GM12874 (cell line): ENCODE measurements at regions not wholly inside any gene's neighbourhood (a gene's known extent, or its start where the extent isn't known, plus 50 kb on each side); places are given as distances from the start of the nearest gene placed in this dataset.

Source experiments
- TF ChIP-seq, protein P1 (sequence below): IDR thresholded peaks from 2 replicates; pipeline ENCODE4 v1.5.1; 2011; ENCODE audit warnings: low read depth, mild to moderate bottlenecking, control low read depth, low read length, moderate library complexity; ENCODE audit not compliant: insufficient read depth

DNA sequence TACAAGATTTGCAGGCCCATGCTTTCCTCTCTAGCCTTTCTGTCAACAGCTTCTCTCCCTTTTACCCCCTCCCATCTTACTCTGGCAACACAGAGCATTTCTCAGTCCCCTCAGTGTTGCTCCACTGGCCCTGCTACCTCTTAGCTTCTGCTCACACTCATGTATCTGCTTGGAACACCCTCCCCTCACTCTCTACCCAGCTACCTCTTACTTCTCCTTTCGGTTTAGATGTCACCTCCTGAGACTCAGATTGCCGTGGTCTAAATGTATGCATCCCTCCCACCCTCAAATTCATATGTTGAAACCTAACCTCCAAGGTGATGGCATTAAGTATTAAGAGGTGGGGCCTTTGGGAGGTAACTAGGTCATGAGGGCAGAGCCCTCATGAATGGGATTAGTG lies 80.1 kb downstream of the FOXD2 start:
- TF ChIP-seq, protein P1, sequence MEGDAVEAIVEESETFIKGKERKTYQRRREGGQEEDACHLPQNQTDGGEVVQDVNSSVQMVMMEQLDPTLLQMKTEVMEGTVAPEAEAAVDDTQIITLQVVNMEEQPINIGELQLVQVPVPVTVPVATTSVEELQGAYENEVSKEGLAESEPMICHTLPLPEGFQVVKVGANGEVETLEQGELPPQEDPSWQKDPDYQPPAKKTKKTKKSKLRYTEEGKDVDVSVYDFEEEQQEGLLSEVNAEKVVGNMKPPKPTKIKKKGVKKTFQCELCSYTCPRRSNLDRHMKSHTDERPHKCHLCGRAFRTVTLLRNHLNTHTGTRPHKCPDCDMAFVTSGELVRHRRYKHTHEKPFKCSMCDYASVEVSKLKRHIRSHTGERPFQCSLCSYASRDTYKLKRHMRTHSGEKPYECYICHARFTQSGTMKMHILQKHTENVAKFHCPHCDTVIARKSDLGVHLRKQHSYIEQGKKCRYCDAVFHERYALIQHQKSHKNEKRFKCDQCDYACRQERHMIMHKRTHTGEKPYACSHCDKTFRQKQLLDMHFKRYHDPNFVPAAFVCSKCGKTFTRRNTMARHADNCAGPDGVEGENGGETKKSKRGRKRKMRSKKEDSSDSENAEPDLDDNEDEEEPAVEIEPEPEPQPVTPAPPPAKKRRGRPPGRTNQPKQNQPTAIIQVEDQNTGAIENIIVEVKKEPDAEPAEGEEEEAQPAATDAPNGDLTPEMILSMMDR, result no peak

DNA sequence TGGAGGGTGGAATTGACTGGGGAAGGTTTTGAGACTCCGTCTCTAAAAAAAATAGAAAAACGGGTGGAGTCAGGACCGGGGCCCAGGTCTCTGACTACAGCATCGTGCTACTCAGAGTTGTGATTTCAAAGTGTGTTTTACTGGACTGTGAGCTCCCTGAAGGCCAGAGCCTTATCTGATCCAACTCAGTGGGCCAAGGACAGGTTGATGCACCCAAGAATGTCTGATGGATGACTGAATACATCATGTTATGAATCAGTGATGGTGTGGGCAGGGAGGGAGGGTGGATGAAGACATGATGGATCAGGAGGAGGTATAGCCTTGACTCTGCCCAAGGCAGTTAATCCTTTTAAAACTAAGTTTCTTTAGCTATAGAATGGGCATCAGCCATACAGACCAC lies 81.6 kb downstream of the FOXD2 start:
- TF ChIP-seq, protein P1, result no peak

DNA sequence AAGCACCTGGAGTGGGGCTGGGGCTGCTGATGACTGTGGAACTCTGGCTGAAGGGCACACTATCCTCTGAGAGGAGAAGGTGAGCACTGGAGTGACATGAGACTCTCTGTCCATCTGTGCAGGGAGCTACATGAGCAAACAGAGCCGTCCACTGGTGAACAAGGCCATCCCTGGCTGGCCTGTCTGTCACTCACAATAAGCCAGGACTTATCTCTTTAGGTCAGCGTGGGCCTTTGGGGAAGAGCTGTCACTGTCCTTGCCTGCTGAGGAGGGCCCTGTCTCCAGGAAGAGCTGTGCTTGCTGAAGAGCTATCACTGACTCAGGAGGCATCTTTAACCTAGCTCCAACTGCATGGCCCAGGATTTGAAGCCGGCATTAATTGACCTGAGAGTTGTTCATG lies 82.1 kb downstream of the FOXD2 start:
- TF ChIP-seq, protein P1, result no peak

DNA sequence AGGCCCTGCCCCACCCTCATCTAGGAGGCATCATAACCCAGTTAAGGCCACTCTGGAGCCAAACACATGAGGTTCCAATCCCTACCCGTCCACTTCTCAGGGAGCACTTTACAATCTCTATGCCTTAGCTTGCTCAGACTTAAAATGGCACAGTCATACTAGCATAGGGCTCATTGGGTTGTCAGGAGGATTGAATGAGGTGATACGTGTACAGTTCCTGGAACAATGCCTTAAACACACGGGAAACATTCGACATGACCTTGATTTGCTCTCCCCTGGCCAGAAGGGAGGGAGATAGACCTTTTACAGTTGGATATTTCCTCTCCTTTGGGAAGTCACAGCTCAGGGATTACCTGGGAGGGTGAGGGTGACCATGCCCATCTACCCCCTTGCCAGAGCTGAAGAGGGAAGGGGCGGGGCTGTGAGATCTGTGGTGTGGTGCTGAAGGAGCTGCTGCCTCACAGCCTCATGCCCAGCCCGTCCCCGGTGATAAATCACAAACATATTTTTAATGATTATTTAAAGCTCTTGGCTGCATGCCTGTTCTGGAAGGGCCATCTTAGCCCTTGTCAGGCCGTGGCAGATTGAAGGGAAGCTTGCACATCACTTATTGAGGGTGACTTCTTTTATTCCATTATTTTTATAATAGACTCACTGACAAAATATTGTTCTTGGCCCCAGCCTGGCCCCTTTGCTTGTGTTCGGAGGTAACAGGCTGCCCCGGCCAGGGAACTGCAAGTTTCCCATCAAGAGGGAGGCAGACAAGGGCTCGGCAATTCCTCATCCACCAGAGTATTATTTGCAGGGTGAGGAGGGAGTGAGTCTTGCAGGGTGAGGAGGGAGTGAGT lies 83.4 kb downstream of the FOXD2 start:
- TF ChIP-seq, protein P1, result no peak

DNA sequence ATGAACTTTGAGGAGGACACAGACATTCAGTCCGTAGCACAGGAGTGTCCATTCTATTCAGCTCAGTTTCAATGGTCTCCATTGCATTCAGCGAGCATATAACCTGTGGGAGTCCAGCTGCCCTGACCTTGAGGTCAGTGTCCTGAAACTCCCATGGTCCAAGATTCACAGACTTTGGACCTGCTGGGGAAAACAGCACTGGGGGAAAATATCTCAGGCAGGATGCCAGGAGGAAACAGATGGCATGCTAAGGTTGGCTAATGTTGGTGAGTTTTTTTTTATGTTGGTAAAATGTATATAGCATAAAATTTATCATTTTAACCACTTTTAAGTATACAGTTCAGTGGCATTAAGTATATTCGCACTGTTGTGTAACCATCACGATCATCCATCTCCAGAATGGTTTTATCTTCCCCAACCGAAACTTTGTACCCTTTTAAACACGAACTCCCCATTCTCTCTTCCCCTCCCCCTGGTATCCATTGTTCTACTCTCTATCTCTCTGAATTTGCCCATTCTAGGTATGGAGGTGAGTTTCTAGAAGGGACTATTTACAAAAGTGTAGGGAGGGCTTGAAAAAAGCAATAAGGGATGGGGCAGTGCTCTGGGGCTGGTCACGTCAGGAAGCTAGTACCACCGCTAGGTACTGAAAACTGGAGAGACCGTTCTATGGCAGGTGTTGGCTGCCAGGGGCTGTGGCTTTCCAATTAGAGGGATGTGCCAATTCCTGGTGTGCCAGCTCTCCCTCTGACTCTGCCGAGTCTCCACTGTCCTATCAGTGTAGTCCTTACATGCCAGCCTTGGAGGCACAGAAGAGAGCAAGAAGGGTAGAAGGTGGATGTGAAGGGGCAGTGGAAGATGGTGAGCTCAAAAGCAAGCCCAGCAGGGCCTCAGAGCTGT lies 85.3 kb downstream of the FOXD2 start:
- TF ChIP-seq, protein P1, result no peak

DNA sequence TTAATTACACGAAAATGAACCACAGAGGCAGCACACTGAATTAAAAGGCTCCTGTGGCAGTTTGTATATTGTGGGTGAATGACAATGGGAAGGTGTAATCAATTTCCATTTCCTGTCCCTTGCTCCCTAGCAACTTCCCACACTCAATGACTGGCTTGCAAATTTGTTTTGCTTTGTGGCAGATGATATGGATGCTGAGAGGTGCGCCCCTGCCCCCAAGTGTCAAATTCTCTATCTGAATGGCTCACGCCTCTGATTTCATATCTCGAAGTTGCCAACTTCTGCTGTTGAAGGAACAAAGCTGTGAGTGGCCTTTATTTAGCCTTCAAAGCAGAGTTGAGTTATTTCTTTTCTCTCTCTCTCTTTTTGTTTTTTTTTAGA lies 86.0 kb downstream of the FOXD2 start:
- TF ChIP-seq, protein P1, result no peak

DNA sequence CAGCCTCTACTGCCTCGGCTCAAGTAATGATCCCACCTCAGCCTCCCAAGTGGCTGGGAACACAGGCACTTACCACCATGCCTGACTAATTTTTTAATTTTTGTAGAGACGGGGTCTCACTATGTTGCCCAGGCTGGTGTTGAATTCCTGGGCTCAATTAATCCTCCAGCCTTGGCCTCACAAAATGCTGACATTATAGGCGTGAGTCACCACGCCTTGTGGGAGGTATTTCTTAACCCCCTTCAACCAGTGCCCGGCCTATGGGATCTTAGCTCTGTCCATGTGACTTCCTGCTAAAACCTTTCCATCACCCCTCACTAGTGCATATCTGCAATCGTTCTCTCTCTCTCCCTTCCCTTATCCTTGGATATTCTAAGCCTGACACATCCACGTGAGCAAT lies 86.4 kb downstream of the FOXD2 start:
- TF ChIP-seq, protein P1, result no peak
